Omental fat pad (tissue), 3 donors: ENCODE measurements at regions not wholly inside any gene's neighbourhood (a gene's known extent, or its start where the extent isn't known, plus 50 kb on each side); places are given as distances from the start of the nearest gene placed in this dataset.
"Not testable (repeated sequence)": the region's sequence is repeated elsewhere in the genome, so short reads cannot be mapped to it uniquely, and the experiment has no call there.

Experiments used
- ATAC-seq: fragments of 150-250 bp; one replicate; pipeline ENCODE4 v1.9.1; 2016; ENCODE audit warnings: mild to moderate bottlenecking, moderate library complexity; ENCODE audit not compliant: low FRiP score
- DNase-seq: peaks from one replicate; pipeline ENCODE4 v3.0.0-alpha.2; 2019; ENCODE audit warnings: low spot score
- TF ChIP-seq, protein P1 (sequence below), 3 donors: fragments of 450-650 bp; IDR thresholded peaks; one replicate each; pipeline ENCODE4 v1.5.1; 2016 to 2017; ENCODE audit warnings: antibody characterized with exemption in 3 of 3, mild to moderate bottlenecking in 3 of 3, moderate library complexity in 2 of 3

DNA sequence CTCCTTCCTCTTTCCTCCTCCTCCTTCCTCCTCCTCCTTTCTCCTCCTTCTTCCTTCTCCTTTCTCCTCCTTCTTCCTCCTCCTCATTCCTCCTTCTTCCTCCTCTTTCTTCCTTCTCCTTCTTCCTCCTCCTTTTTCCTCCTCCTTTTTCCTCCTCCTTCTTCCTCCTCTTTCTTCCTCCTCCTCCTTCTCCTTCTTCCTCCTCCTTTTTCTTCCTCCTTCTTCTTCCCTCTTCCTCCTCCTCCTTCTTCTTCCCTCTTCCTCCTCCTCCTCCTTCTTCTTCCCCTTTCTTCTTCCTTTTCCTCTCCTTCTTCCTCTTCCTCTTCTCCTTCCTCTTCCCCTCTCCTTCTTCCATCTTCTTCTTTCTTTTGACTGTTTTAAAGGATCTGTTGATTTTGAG lies 538.8 kb downstream of the TMEM38B start:
- DNase-seq = no peak
- ATAC-seq = no peak
- TF ChIP-seq, protein P1, sequence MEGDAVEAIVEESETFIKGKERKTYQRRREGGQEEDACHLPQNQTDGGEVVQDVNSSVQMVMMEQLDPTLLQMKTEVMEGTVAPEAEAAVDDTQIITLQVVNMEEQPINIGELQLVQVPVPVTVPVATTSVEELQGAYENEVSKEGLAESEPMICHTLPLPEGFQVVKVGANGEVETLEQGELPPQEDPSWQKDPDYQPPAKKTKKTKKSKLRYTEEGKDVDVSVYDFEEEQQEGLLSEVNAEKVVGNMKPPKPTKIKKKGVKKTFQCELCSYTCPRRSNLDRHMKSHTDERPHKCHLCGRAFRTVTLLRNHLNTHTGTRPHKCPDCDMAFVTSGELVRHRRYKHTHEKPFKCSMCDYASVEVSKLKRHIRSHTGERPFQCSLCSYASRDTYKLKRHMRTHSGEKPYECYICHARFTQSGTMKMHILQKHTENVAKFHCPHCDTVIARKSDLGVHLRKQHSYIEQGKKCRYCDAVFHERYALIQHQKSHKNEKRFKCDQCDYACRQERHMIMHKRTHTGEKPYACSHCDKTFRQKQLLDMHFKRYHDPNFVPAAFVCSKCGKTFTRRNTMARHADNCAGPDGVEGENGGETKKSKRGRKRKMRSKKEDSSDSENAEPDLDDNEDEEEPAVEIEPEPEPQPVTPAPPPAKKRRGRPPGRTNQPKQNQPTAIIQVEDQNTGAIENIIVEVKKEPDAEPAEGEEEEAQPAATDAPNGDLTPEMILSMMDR (IDR thresholded peaks at IDR 0.05) = no peak

- DNase-seq, ATAC-seq: not testable (repeated sequence)
These were observed 566.6 kb downstream of the TMEM38B start for GRCh38 chr9:106260908-106261307.

GRCh38 chr9:106277966-106278365 lies 583.6 kb downstream of the TMEM38B start:
- TF ChIP-seq, protein P1 (IDR thresholded peaks at IDR 0.05) = no peak
- no peak for DNase-seq
- no peak for ATAC-seq

GRCh38 chr9:106283769-106284168 lies 579.2 kb upstream of the ZNF462 start:
- ATAC-seq = no peak
- no peak for DNase-seq
- TF ChIP-seq, protein P1 (IDR thresholded peaks at IDR 0.05) = no peak

DNA sequence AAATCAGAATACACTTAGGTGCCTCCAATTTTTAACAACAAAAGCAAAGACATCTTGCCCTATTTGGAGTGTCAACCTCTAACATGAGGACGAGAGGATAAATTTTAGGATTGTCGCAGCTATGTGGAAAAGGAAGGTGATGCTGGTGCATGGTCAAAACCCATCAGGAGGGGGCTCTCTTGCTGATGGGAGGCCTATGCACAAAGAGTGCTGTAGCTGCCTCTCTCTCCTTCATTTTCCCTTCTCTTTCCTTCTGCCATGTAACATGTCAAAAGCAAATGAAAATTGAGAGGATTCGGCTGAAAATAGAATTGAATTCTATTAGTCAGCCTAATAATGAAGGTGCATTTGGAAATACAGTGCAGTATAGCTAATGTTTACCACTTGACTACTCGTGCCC lies 578.7 kb upstream of the ZNF462 start:
- TF ChIP-seq, protein P1 (IDR thresholded peaks at IDR 0.05) = no peak
- ATAC-seq = no peak
- no peak for DNase-seq

- DNase-seq (no peak), ATAC-seq (no peak)
- TF ChIP-seq, protein P1 (IDR thresholded peaks at IDR 0.05) = no peak
These were observed 576.7 kb upstream of the ZNF462 start for GRCh38 chr9:106286249-106286648.

DNA sequence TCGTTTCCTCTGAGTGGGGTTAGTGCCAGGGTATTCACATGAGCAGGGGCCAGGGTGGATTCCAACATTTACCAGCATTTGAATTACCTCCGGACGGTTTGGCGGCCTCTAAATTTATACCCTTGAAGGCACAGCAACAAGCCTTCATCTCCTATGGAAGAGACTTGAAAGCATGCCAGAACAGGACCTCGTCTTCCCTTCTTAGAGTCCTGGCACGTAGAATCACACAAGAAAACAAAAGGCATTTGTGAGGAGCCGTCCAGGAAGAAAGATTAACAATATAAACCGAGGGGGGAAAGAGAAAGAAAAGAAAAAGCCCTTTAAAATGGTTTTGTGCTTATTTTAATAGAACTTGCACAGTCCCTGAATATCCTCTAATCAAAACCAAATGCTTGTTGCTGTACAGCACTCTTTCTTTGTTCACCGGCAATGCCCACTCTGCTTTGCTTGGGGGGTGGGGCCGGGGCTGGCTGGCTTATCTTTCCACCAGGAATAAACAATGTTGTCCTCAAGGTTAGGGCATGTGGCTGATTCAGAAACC lies 575.8 kb upstream of the ZNF462 start:
- no peak for ATAC-seq
- DNase-seq = no peak
- TF ChIP-seq, protein P1 (IDR thresholded peaks at IDR 0.05) = no peak

- TF ChIP-seq, protein P1 (IDR thresholded peaks at IDR 0.05) = no peak
- ATAC-seq (no peak), DNase-seq (no peak)
These were observed 575.2 kb upstream of the ZNF462 start for GRCh38 chr9:106287731-106288130.
